ENCODE measurements at regions not wholly inside any gene's neighbourhood (a gene's known extent, or its start where the extent isn't known, plus 50 kb on each side); places are given as distances from the start of the nearest gene placed in this dataset.
A peak's percentile ranks its signal among the peaks of the same experiment; 100 is the strongest.

DNA sequence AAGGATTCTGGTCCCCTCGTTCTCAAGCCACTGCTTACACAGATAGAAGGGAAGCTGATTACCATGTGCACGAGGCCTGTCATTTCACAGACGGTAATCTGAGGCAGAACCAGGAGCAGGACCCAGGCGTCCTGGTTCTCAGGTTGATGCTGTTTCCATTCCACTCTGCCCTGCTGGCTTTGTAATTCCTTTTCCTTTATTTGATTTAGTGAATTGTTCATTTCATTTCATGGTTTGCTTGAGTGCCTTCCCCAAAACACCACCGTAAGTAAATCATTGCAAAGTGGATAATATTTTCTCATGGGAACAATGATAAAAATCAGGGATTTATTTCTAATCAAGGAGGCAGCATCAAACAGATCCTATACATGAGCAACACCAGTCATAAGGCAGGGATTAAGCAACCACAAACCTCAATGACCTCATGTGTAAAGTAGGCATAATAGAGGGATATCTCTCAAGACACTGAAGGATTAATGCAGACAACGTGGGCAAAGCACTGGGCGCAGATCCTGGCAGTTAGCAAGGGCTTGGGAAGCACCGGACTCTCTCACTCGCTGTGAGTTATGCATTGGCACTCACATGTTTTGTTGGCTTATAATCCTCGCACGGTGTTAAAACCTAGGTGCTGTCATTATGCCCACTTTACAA lies 229.5 kb upstream of the FOXQ1 start:
- Histone ChIP-seq H3K27ac (ENCODE audit: extremely low read depth, low read depth, low read length) (no peak overlapping the region), H3K9me3 (ENCODE audit: control insufficient read depth, insufficient read depth, low read depth, low read length) (no peaks in the 10 kb centered on the region), H3K4me1 (ENCODE audit: control insufficient read depth, insufficient read depth, low read length) (peaks cover 19% of the 10 kb centered on the region), H3K4me3 (ENCODE audit: low read depth, low read length) (no peak overlapping the region), H3K36me3 (ENCODE audit: control insufficient read depth in 2 of 2, insufficient read depth in 1 of 2, low read length in 2 of 2) (no peaks in the 10 kb centered on the region)
- ChIA-PET CTCF (interaction anchor here (0.6 to 0.7 kb wide), 2 partner anchors 52 to 499 kb away, joined by 3 read pairs; no protein-coding TSS in a partner anchor), POLR2A (no interaction called here)
- TF ChIP-seq ZSCAN30 (tag by site-specific recombination; IDR thresholded peaks at IDR 0.05) (no peak), SETDB1 (IDR thresholded peaks at IDR 0.05; ENCODE audit: insufficient read length, low read length) (no peak), ZNF776 (tag by site-specific recombination; IDR thresholded peaks at IDR 0.05; ENCODE audit: borderline replicate concordance) (no peak), ZXDB (tag by site-specific recombination; IDR thresholded peaks at IDR 0.05) (peak; percentile 59), ZNF24 (tag by site-specific recombination; IDR thresholded peaks at IDR 0.05) (no peak), GFI1B (tag by site-specific recombination; IDR thresholded peaks at IDR 0.05) (no peak), BCL11B (tag by site-specific recombination; IDR thresholded peaks at IDR 0.05; ENCODE audit: low read depth) (no peak), ZNF37A (tag by site-specific recombination; IDR thresholded peaks at IDR 0.05) (no peak), ZNF16 (tag by site-specific recombination; IDR thresholded peaks at IDR 0.05; ENCODE audit: low read depth) (no peak), ZNF768 (tag by site-specific recombination; IDR thresholded peaks at IDR 0.05) (no peak), ZNF23 (tag by site-specific recombination; IDR thresholded peaks at IDR 0.05; ENCODE audit: borderline replicate concordance) (no peak), ZNF549 (tag by site-specific recombination; IDR thresholded peaks at IDR 0.05) (no peak), FEZF1 (tag by site-specific recombination; IDR thresholded peaks at IDR 0.05) (peak; percentile 52; the same call in 1 of the 2 replicates)
- TF ChIP-seq, protein P1, sequence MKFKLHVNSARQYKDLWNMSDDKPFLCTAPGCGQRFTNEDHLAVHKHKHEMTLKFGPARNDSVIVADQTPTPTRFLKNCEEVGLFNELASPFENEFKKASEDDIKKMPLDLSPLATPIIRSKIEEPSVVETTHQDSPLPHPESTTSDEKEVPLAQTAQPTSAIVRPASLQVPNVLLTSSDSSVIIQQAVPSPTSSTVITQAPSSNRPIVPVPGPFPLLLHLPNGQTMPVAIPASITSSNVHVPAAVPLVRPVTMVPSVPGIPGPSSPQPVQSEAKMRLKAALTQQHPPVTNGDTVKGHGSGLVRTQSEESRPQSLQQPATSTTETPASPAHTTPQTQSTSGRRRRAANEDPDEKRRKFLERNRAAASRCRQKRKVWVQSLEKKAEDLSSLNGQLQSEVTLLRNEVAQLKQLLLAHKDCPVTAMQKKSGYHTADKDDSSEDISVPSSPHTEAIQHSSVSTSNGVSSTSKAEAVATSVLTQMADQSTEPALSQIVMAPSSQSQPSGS (tag by site-specific recombination; IDR thresholded peaks at IDR 0.05; ENCODE audit: low read depth), result peak; percentile 48; the same call in 1 of the 2 replicates
- TF ChIP-seq, protein P2, sequence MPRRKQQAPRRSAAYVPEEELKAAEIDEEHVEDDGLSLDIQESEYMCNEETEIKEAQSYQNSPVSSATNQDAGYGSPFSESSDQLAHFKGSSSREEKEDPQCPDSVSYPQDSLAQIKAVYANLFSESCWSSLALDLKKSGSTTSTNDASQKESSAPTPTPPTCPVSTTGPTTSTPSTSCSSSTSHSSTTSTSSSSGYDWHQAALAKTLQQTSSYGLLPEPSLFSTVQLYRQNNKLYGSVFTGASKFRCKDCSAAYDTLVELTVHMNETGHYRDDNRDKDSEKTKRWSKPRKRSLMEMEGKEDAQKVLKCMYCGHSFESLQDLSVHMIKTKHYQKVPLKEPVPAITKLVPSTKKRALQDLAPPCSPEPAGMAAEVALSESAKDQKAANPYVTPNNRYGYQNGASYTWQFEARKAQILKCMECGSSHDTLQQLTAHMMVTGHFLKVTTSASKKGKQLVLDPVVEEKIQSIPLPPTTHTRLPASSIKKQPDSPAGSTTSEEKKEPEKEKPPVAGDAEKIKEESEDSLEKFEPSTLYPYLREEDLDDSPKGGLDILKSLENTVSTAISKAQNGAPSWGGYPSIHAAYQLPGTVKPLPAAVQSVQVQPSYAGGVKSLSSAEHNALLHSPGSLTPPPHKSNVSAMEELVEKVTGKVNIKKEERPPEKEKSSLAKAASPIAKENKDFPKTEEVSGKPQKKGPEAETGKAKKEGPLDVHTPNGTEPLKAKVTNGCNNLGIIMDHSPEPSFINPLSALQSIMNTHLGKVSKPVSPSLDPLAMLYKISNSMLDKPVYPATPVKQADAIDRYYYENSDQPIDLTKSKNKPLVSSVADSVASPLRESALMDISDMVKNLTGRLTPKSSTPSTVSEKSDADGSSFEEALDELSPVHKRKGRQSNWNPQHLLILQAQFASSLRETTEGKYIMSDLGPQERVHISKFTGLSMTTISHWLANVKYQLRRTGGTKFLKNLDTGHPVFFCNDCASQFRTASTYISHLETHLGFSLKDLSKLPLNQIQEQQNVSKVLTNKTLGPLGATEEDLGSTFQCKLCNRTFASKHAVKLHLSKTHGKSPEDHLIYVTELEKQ (tag by site-specific recombination; IDR thresholded peaks at IDR 0.05; ENCODE audit: borderline replicate concordance), result no peak
- TF ChIP-seq, protein P3, sequence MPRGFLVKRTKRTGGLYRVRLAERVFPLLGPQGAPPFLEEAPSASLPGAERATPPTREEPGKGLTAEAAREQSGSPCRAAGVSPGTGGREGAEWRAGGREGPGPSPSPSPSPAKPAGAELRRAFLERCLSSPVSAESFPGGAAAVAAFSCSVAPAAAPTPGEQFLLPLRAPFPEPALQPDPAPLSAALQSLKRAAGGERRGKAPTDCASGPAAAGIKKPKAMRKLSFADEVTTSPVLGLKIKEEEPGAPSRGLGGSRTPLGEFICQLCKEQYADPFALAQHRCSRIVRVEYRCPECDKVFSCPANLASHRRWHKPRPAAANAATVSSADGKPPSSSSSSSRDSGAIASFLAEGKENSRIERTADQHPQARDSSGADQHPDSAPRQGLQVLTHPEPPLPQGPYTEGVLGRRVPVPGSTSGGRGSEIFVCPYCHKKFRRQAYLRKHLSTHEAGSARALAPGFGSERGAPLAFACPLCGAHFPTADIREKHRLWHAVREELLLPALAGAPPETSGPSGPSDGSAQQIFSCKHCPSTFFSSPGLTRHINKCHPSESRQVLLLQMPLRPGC (tag by site-specific recombination; IDR thresholded peaks at IDR 0.05), result no peak
- TF ChIP-seq, protein P4, sequence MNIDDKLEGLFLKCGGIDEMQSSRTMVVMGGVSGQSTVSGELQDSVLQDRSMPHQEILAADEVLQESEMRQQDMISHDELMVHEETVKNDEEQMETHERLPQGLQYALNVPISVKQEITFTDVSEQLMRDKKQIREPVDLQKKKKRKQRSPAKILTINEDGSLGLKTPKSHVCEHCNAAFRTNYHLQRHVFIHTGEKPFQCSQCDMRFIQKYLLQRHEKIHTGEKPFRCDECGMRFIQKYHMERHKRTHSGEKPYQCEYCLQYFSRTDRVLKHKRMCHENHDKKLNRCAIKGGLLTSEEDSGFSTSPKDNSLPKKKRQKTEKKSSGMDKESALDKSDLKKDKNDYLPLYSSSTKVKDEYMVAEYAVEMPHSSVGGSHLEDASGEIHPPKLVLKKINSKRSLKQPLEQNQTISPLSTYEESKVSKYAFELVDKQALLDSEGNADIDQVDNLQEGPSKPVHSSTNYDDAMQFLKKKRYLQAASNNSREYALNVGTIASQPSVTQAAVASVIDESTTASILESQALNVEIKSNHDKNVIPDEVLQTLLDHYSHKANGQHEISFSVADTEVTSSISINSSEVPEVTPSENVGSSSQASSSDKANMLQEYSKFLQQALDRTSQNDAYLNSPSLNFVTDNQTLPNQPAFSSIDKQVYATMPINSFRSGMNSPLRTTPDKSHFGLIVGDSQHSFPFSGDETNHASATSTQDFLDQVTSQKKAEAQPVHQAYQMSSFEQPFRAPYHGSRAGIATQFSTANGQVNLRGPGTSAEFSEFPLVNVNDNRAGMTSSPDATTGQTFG (tag by site-specific recombination; IDR thresholded peaks at IDR 0.05; ENCODE audit: borderline replicate concordance), result no peak
- TF ChIP-seq, protein P5, sequence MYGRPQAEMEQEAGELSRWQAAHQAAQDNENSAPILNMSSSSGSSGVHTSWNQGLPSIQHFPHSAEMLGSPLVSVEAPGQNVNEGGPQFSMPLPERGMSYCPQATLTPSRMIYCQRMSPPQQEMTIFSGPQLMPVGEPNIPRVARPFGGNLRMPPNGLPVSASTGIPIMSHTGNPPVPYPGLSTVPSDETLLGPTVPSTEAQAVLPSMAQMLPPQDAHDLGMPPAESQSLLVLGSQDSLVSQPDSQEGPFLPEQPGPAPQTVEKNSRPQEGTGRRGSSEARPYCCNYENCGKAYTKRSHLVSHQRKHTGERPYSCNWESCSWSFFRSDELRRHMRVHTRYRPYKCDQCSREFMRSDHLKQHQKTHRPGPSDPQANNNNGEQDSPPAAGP (tag by site-specific recombination; IDR thresholded peaks at IDR 0.05), result no peak
- TF ChIP-seq, protein P6, sequence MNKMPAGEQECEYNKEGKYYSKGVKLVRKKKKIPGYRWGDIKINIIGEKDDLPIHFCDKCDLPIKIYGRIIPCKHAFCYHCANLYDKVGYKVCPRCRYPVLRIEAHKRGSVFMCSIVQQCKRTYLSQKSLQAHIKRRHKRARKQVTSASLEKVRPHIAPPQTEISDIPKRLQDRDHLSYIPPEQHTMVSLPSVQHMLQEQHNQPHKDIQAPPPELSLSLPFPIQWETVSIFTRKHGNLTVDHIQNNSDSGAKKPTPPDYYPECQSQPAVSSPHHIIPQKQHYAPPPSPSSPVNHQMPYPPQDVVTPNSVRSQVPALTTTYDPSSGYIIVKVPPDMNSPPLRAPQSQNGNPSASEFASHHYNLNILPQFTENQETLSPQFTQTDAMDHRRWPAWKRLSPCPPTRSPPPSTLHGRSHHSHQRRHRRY (tag by site-specific recombination; IDR thresholded peaks at IDR 0.05), result no peak
- TF ChIP-seq, protein P7, sequence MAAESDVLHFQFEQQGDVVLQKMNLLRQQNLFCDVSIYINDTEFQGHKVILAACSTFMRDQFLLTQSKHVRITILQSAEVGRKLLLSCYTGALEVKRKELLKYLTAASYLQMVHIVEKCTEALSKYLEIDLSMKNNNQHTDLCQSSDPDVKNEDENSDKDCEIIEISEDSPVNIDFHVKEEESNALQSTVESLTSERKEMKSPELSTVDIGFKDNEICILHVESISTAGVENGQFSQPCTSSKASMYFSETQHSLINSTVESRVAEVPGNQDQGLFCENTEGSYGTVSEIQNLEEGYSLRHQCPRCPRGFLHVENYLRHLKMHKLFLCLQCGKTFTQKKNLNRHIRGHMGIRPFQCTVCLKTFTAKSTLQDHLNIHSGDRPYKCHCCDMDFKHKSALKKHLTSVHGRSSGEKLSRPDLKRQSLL (tag by site-specific recombination; IDR thresholded peaks at IDR 0.05), result no peak
